ENCODE measurements at regions not wholly inside any gene's neighbourhood (a gene's known extent, or its start where the extent isn't known, plus 50 kb on each side); places are given as distances from the start of the nearest gene placed in this dataset.

DNA sequence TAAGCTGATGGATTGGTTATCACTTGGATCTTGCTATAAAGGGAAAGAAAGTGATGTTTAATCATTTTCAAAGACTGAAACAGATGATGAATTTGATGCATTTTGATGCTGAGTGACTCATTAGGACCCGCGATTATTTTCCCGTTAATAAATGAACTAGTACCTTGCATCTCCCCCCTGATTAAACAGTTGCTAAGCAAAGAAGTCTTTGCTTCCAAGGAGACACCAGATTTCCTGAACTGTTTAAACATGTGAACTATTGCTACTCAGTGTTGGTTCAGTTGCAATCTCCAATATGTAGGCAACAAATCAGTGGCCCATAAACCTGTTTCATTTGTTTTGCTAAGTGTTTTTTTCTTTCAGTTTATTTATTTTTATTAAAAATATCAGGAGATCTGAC is 375.2 kb downstream of the AACS start:
- DNase-seq: no peak

DNA sequence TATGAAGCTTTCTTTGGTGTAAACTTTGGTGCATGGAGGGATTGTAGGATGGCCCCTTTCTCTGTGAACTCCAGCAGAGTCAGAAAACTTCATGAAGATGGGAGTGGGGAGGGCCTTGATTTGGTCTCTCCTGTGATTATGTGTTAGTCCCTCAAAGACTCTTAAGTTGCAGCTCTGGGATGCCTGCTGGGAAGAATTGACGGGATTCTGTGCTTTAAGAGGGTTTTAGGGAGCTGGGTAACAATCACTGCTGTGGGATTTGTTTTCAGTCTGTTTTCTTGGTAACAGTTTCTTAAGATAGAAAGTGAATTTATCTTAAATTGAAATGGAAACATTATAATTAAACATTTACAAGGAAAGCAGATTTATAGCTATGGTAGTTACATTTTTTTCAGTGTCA is 378.1 kb downstream of the AACS start:
- DNase-seq: no peak

DNA sequence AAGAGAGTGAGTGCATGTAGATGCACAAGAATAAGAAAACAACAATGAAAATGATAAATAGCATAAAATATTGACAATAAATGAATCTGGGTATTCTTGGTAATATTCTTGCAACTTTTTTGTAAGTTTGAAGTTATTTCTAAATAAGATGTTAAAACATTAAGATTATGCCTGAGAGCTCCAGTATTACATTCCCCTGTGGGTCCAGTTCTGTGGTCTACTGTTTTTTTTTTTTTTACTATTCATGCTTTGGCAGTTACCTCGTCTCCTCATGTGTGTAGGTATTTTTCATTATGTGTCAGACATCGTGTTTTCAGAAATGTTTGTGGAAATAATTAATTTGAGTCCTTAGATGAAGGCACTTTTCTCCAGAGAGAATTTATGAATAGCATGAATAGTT is 386.2 kb downstream of the AACS start:
- DNase-seq: no peak

DNA sequence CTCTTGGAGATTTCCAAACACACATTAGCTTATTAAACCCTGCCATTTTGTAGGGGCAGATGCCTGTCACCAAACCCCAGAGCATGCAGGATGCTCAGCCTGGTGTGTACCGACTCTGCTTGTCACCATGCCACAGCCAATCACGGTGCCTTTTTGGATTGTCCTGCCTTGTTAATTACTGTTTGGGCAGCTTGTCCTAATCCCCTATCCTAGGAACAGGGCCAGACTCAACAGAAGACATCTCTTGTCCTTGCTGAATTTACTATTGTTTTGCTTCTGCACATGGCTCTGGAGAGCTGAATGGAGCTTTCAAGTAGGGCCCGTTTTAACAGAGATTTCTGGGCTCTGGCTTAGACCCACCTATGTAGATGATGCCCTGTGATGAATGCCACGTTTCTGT is 388.5 kb downstream of the AACS start:
- no peak for DNase-seq

DNA sequence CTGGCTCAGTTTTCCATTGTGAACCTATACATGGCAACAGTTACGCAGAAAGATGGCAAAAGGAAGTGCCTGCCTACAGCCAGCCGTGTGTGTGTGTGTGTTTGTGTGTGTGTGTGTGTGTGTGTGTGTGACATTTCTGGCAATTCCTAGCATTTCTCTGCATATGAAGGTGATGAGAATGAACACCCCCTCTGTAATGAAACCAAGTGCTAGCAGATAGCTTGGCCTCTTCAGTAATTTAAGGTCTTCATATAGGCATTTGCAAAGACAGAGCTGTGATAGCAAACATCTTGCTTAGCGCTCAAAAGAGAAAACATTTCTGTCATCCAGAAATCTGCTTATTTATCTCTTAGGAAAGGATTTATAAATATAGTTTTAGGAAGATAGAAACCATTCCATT is 389.1 kb downstream of the AACS start:
- no peak for DNase-seq

DNA sequence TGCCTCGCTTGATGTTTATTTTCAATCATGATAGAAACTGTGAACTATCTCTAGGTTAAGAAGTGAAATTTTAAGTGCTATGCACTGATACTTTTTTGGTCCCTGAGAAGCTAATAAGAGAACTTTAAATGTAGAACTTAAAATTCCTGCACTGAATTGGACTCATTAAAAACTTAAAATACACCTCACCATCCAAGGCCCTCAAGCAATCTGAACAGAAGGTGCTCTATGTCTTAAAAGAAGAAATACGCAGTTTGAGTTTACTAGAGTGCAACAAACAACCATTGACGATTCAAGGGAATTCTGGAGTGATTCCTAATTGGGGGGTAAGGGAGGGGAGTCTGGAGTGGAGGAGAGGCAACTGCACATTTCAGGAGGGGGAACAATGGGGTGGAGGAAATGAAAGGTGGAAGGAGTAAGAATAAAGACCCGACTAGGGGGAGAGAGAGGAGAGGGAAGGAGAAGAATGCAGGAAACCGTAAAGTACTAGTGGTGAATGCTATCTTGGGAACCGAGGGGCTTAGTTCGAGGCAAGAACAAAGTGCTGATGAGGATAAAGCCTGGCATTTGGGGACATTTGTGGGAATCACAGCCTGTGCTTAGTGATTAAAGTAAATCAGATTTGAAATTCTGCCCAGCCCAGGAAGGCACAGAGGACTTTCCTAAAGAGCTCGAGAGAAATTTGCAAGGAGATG is 389.7 kb downstream of the AACS start:
- no peak for DNase-seq

DNA sequence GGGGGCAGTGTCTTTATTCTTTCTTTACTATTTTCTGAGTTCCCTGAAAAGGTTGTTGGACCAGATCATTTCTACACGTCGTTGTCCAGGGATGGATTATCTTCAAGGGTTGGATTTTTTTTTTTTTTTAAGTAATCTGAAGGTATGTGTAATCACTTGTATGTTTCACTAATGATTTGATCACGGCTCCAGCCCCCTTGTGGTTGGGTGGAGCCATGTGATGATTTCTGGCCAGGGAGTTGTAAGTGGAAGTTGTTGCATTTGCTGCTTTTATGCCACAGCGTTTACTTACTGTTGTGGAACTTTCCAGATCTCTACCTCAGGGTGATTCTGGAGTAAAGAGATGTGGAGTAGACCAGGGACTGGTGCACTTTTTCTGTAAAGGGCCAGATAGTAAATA is 390.3 kb downstream of the AACS start:
- DNase-seq: no peak

DNA sequence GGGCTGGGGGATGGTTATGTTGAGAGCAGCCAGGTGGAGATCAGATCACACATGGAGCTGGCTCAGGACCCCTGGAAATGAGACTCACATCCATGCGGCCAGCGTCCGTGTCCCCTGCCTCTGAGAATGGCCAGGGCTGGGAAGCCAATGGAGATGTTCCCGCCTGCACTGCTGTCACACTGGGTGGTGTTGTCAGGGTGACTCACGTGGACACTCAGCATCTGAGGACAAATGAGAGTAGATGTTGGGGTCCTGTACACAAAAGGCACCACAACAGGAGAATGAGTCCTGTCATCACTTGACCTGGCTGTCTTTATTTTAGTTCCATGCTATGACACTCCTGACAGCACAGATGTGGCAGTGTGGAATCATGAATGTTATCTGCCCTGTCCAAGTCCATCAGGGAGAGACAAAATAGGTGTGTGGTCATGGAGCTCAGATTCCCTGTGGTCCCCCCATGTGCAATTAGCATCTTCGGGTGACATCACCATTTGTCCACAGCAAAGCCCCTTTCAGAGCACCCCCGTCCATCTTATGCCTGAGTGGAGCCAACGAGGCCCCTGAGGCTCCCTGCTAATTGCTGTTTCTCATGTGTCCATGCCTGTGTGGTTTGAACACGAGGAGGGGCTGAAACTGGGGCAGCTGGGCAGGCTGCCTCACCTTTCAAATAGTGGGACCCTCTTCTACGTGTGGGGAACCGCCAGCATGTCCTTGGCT is 393.5 kb downstream of the AACS start:
- DNase-seq: no peak

DNA sequence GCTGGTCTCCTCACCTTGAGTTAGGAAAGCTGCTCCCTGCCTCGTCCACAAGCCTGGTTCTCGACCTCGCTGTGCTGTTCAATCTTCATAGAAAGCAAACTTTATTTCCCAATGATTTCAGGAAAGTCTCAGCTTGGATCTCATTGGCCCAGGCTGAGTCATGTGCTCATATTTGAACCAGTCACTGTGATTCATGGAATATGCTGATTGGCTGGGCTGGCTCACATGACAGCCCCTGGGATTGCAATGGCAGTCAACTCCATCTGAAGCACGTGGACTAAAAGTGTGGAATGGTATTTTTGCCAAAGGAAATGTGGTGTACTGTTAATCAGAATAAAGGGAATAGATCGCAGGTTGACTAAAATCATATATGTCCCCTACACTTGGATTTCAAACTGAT is 396.6 kb downstream of the AACS start:
- no peak for DNase-seq

DNA sequence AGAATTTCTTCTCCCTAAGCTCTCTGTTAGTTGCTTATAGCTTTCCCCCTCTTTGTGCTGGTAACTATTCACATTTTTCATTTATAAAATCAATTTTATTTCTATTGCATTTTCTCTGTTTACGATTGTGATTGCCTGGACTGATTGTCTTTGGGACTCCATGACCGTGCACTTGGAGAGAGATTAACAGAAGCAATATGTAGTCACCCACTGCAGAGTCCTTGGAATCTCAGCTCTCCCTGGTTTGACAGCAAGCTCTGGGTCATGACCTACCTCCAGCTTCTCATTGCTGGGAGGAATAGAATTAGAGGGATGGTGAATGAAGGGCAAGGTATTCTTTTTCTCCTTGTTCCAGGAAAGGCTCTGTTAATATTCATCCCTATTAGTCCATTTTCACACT is 398.2 kb downstream of the AACS start:
- no peak for DNase-seq

DNA sequence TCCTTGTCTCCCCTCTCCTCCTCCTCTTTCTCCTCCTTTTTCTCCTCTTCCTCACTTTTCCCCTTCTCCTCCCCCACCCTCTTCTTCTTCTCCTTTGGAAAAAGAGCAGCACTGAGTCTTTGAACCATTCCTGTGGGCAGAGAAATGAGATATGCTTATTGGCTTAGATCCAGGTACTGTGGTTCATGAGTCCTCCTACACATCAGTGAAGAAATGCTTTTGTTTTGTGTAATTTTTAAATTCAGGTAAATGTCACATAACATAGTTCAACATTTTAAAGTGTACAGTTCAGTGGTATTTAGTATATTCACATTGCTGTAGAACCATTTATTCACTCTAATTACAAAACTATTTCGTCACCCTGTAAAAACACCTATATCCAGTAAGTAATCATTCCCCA is 402.1 kb downstream of the AACS start:
- no peak for DNase-seq

DNA sequence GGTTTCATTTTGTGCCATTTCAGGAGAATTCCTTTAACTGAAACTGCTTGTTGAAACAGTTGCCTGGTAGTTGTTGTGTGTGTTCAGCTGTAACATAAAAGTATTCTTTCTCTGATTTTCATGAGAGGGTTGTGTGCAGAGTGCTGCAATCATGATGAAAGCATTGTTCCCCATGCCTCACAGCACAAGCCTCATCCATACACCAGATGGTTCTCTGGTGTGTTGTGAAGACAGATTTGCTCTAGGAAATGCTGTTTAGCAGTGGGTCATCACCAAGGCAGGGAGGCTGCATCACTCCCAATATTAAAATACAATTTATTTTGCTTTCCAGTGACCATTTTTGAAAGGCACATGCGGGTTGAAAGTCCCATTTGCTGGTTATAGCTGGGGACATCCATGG is 404.4 kb downstream of the AACS start:
- no peak for DNase-seq

DNA sequence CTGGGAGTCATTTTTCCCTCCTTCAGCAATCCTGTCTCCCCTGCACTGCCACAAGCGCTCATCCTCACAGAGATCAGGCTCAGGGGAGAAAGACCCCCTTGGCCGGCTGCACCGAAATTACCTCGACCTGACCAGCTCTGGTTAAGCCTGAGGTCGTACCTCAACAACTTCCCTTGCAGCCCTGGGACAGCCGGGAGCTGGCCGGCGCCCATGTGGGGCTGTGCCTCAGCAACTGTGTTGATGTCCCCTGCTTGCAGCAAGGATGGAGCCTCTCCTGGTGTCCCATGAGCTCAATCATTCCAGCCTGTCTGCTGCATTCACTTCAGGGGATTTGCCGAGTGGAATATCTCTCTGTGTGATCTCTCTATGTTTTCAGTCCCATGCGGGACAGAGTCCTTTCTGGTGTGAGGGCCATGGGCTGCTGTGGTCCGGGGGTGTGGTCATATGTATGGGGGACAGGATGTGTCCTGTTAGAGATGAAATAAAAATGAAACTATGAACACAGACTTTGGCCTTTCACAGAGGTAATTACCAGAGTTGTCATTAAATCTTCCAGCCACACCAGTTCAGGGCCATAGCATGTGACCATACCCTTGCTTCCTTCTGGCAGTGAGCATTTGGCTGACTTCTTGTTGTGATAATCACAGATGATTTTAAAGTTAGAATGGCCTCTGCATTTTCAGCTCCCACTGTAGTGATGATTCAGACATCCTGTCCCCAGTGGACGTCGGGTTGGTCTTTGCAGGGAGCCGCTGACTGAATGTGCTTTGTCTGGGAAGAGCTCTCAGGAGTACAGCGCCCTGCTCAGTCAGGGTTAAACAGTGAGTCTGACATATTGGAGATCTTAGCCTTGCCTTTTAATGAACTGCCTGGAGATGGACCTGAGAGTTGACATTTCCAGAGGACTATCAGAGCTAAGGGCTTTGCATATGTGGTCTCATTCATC is 405.9 kb downstream of the AACS start:
- DNase-seq: no peak

DNA sequence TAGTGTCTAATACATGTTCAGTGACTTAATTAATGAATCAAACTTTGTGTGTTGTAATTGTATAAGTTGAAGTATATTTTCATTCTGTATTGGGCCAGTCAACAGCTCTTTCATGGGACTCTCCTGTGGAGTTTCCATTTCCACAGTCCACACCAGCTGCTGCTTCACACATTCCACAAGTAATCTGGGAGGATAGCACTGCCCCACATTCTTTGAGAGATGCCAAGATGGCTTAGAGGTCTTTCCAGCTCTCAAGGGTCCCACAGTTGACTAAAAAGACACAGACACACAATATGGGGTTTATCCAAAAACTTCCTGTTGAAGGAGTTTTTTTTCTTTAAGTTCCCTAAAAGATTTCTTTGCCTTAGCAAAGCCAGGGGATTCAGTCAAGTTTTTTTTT is 408.3 kb downstream of the AACS start:
- DNase-seq: no peak

DNA sequence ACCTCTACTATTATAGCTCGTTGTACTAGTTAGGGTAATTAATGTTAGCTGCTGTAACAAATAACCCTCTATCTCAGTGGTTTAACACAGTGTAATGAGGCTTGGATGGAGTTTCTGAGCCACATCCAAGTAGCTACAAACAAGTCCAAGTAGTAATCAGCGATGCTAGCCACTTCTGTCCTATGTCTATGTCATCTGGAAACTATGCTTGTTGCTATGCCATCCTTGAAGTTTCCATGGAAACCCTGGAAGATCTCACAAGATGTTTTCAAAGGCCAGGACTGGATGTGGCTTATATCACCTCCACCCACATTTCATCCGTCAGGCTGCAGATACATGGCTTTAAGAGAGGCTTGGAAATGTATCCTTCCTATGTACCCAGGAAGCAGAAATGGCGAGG is 422.1 kb downstream of the AACS start:
- no peak for DNase-seq

DNA sequence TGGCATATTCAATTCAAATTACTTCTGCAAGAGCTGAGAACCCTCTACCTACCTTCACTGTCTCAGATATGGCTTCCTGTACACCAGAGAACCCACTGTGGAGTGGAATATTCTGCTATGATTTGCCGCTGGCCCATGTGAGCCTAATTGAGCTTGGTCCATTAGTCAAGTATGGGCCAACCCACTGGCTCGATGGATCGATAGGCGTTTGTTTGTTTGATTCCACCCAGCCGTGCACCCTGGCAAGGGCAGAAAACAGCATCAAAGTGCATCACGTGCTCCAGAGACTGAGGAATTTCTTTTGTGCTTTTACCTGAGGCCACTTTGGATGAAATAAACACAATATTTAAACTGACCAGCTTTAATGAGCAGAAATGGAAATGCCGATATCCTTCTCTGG is 426.3 kb downstream of the AACS start:
- no peak for DNase-seq

DNA sequence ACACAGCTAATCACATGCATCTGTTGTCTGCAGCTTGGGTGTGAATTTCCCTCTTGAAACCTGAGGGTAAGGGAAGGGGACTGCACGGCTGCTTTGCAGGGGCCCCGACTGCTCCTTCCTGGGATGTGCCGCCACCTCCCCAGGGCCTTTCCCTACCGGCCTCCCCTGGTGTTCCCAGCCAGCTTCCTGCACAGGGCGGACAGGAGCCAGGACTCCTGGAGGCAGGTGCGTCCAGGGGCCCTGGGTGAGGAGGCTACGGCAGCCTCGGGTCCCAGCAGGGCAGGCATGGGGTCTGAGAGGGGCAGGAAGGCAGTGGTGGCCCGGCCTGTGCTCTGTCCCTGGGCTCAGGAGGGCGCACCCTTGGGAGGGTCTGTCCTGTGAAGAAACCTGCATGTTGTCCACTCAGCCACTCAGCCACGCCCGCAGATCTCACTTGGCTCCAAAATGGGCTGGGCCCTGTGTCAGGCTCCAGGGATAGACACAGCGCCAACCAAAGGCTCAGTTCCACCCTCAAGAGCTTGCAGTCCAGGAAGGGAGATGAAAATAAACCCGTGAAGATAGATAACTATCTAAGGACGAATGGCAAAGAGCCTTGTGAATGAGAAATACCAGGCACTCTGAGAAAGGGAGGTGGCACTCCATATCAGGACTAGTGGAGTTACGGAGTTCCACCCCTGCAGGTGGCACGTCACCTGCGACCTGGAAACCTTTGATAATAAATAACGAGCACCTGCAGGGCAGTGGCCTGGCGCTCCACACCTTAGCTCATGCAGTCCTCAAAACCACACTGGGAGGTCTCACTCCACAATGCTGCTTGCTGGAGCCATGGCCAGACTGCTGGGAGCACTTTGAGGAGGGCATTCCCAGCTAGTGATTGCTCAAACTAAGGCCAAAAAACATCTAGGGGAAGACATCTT is 427.4 kb downstream of the AACS start:
- no peak for DNase-seq

DNA sequence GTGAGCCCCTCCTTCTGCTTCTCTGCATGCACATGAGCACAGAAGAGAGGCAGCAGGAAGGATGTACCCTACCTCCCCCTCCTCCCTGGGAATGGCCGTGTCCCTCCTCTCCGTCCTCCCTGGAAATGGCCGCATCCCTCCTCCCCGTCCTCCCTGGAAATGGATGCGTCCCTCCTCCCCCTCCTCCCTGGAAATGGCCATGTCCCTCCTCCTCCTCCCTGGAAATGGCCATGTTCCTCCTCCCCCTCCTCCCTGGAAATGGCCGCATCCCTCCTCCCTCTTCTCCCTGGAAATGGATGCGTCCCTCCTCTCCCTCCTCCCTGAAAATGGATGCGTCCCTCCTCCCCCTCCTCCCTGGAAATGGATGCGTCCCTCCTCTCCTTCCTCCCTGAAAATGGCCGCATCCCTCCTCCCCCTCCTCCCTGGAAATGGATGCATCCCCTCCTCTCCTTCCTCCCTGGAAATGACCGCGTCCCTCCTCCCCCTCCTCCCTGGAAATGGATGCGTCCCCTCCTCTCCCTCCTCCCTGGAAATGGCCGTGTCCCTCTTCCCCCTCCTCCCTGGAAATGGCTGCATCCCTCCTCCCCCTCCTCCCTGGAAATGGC is 428.6 kb downstream of the AACS start:
- no peak for DNase-seq

DNA sequence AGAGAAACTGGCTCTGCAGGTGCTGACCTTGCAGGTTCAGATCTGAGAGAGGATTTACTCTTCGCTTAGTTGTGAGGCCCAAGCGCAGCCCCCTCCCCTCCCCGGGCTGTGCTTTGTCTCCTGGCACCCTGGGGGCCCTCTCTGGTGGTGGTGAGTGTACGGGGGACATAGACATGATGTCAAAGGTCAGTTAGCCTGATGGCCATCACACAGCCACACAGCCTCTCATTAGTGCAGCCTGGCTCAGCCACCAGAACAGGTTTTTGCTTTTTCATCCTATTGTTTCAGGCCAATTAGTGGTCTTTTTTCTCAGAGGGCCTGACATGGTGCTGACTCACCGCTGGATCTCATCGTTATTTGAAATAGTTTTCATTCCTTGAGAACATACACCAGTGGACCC is 437.9 kb downstream of the AACS start:
- no peak for DNase-seq

DNA sequence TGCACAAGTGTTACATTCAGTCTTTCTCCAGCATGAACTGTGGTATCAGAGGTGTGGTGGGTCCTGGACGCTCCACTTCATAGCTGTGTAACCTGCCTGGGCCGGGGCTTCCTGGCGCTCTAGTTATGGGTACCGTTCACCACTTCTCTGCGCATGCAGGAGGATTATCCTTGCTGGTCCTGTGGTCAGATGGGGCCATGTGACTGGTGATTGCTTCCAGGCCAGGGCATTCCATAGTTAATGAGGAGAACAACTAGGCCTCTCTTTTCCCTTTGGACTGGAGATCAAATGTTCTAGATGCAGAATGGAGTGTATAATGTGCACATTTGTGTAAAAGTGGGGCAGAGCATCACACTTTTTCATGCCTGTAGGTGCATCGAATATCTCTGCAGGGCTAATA is 444.0 kb downstream of the AACS start:
- DNase-seq: no peak

DNA sequence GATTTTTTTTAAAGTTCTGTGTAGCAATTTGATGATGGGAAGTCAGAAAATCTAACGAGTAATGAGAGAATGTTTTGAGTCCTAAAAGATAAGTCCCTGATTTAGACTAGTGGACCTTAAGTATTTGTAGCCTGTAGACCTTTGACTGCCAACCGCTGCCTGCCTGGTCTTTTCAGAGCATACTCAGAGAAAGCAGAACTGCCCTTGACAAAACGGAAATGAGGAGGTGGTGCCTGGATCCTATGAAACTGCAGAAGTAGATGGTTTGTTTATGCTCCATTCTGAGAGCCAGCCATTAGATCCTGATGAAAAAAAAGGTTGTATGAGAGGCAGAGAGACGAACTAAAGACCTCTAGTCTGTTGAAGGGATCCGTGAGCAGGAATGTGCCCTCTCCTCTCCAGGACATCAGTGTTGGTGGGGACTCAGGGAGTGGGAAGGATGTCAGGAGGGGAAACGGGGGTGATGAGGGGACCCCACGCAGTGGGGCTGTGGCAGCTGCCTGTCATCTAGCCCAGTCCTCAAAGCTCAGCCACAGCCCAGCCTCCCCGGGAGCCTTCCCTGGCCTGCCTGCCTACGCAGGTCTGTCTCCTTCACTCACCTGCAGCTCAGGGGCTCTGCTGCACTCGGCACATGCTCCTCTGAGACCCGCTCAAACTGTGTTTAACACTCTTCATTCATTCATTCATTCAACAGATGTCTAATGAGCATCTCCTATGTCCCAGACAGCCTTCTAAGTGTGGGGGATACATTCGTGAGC is 447.5 kb downstream of the AACS start:
- DNase-seq: no peak

DNA sequence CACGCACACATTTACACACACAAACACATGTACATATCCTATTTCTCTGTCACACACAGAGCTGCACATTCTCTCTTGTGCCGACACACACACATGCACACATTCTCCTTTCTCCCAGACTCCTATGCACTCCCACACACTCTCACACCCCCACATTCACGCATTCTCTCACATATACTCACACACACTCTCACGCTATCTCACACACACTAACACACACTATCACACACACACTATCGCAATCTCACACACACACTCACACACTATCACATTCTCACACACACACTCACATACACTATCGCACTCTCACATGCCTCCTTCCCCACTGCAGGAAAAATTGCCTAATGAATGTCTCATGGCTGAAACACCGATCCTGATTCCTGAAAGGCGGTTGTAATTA is 450.7 kb downstream of the AACS start:
- DNase-seq: no peak
